OCI-LY3 (cell line): ENCODE measurements at regions not wholly inside any gene's neighbourhood (a gene's known extent, or its start where the extent isn't known, plus 50 kb on each side); places are given as distances from the start of the nearest gene placed in this dataset.

ENCODE experiments used
- EZH2phosphoT487 ChIP-seq: fragments of 200-600 bp; shearing (Covaris generic); IDR thresholded peaks from 2 replicates; pipeline ENCODE4 v1.6.1; 2018; ENCODE audit warnings: antibody characterized with exemption, mixed run types, low read depth
- TF ChIP-seq, protein P1 (sequence below): fragments of 200-600, 300-600 bp; sonication (generic); IDR thresholded peaks from 2 replicates; pipeline ENCODE4 v1.5.1; 2014; ENCODE audit warnings: antibody characterized with exemption, low read length, low read depth

DNA sequence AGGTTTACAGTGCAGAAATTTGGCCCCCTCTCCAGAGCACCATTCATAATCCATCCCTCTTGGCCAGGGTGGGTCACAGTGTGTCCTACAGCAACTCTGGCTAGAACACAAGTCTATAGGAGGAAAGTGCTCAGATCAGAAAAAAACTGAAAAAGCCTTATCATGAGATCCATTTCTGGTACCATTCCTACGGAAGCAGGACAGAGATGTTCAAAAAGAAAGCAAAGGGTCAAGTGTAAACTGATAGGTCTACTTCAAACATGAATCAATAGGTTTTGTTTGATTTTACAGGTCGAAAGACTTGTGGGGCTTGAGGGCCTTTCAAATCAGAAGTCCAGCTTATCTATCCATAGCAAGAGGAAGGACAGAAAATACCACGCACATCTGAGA, 326.4 kb downstream of the SOX9 start:
- TF ChIP-seq, protein P1, sequence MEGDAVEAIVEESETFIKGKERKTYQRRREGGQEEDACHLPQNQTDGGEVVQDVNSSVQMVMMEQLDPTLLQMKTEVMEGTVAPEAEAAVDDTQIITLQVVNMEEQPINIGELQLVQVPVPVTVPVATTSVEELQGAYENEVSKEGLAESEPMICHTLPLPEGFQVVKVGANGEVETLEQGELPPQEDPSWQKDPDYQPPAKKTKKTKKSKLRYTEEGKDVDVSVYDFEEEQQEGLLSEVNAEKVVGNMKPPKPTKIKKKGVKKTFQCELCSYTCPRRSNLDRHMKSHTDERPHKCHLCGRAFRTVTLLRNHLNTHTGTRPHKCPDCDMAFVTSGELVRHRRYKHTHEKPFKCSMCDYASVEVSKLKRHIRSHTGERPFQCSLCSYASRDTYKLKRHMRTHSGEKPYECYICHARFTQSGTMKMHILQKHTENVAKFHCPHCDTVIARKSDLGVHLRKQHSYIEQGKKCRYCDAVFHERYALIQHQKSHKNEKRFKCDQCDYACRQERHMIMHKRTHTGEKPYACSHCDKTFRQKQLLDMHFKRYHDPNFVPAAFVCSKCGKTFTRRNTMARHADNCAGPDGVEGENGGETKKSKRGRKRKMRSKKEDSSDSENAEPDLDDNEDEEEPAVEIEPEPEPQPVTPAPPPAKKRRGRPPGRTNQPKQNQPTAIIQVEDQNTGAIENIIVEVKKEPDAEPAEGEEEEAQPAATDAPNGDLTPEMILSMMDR, result no peak
- no peak for TF ChIP-seq EZH2phosphoT487
